Chondrocyte (in vitro differentiated cells): ENCODE measurements at regions not wholly inside any gene's neighbourhood (a gene's known extent, or its start where the extent isn't known, plus 50 kb on each side); places are given as distances from the start of the nearest gene placed in this dataset.

ENCODE experiments used
- DNase-seq: peaks from one replicate; pipeline ENCODE4 v3.0.0; 2021; ENCODE audit warnings: mixed read lengths, low spot score
- H3K27ac Mint-ChIP-seq: one replicate; pipeline ENCODE4 v1.8.0; 2021; ENCODE audit warnings: mild to moderate bottlenecking, moderate library complexity, mixed read lengths; ENCODE audit not compliant: unreplicated experiment
- H3K27me3 Mint-ChIP-seq: 2 replicates; pipeline ENCODE4 v1.8.0; 2021; ENCODE audit warnings: low read depth, mixed read lengths
- H3K36me3 Mint-ChIP-seq: 2 replicates; pipeline ENCODE4 v1.8.0; 2021; ENCODE audit warnings: low read depth, mixed read lengths
- H3K4me1 Mint-ChIP-seq: 2 replicates; pipeline ENCODE4 v1.8.0; 2021; ENCODE audit warnings: low read depth, mild to moderate bottlenecking, mixed read lengths
- H3K4me3 Mint-ChIP-seq: one replicate; pipeline ENCODE4 v1.8.0; 2021; ENCODE audit warnings: mild to moderate bottlenecking, moderate library complexity, mixed read lengths; ENCODE audit not compliant: unreplicated experiment
- H3K9me3 Mint-ChIP-seq: 2 replicates; pipeline ENCODE4 v1.8.0; 2021; ENCODE audit warnings: low read depth, mixed read lengths
- CTCF ChIP-seq: fragments of 200-600 bp; sonication (generic); IDR thresholded peaks from 2 replicates; pipeline ENCODE4 v1.5.0; 2021; ENCODE audit warnings: antibody characterized with exemption, mild to moderate bottlenecking, moderate library complexity

DNA sequence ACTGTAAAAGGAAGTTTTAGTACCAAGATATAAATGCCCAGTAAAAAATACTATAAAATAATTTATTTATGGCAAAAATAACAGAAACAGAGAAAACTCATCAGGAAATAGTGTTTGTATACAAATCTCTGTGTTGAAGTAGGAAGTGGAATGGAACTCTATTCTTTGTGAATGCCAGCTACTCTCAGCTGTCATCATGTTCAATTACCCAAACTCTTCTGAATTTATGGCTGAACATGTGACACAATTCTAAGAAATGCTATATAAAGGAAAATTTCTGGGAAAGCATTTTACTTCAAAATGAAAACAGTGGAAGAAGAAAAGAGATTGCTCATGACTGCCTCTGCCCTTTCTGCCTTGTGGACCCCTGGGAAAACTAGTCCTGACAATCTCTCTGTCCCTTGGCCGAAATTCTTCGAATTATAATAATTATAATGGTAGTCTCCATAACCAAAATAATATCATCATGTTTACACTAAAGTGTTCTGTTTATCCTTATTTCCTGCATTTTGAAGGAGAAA lies 522.3 kb upstream of the ST8SIA4 start:
- peaks cover 6% of the 10 kb centered on the region for H3K4me1 Mint-ChIP-seq
- H3K9me3 Mint-ChIP-seq, result no peaks in the 10 kb centered on the region
- TF ChIP-seq CTCF, result no peak
- no peak for DNase-seq
- H3K36me3 Mint-ChIP-seq, result no peaks in the 10 kb centered on the region
- H3K27ac Mint-ChIP-seq, result no peak overlapping the region
- no peak overlapping the region for H3K4me3 Mint-ChIP-seq
- H3K27me3 Mint-ChIP-seq, result no peaks in the 10 kb centered on the region

GRCh38 chr5:101424530-101425175 lies 521.6 kb upstream of the ST8SIA4 start:
- DNase-seq, result no peak
- H3K4me1 Mint-ChIP-seq, result peaks cover 6% of the 10 kb centered on the region

DNA sequence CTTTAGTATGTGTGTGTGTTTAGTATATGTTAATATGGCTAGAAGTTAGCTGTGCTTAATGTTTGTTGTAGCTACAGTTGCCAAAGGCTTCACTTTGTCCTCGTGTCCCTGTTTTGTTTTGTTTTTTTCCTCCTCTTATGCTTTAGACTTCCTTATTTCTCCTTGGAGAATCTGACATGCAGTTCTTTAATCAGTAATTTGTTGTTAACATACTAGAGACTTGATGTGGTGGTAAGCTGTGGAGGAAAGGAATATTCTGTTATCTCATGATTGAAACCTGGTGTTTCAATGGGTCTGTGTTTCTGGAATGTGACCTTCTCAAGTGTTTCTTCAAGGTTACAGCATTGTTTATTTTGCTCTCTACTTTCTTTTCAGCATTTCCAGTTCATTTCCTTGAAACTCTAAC lies 515.6 kb upstream of the ST8SIA4 start:
- Mint-ChIP-seq H3K4me1 (no peaks in the 10 kb centered on the region), H3K9me3 (peaks cover 1% of the 10 kb centered on the region), H3K27me3 (peaks cover 3% of the 10 kb centered on the region), H3K36me3 (no peaks in the 10 kb centered on the region), H3K27ac (no peak overlapping the region), H3K4me3 (no peak overlapping the region)
- TF ChIP-seq CTCF, result no peak
- DNase-seq, result no peak

More at GRCh38 chr5:101424530-101425175, 521.6 kb upstream of the ST8SIA4 start:
- no peak for TF ChIP-seq CTCF
- Mint-ChIP-seq H3K36me3 (no peaks in the 10 kb centered on the region), H3K4me3 (no peak overlapping the region), H3K9me3 (no peaks in the 10 kb centered on the region), H3K27ac (no peak overlapping the region), H3K27me3 (no peaks in the 10 kb centered on the region)

DNA sequence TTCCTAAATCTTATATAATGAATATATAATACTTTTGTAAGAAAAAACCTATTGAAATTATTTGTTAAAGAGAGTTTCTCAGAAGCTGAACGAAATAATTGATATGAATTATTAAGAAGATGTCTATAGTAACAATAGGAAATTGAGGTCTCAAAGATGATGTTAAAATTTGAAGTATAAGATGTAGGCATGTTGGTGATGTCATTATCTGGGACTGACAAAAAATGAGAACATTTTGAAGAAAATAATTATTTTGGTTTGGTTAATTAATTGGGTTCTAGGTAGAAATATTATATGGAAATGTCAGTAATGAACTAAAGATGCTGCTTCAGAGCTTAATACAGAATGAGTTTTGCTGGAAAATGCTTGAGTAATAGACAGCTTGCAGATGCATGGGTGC lies 501.4 kb upstream of the ST8SIA4 start:
- Mint-ChIP-seq H3K4me1 (no peaks in the 10 kb centered on the region), H3K27ac (no peak overlapping the region), H3K27me3 (peaks cover 4% of the 10 kb centered on the region), H3K36me3 (no peaks in the 10 kb centered on the region), H3K9me3 (peaks cover 5% of the 10 kb centered on the region), H3K4me3 (no peak overlapping the region)
- no peak for TF ChIP-seq CTCF
- DNase-seq, result no peak

DNA sequence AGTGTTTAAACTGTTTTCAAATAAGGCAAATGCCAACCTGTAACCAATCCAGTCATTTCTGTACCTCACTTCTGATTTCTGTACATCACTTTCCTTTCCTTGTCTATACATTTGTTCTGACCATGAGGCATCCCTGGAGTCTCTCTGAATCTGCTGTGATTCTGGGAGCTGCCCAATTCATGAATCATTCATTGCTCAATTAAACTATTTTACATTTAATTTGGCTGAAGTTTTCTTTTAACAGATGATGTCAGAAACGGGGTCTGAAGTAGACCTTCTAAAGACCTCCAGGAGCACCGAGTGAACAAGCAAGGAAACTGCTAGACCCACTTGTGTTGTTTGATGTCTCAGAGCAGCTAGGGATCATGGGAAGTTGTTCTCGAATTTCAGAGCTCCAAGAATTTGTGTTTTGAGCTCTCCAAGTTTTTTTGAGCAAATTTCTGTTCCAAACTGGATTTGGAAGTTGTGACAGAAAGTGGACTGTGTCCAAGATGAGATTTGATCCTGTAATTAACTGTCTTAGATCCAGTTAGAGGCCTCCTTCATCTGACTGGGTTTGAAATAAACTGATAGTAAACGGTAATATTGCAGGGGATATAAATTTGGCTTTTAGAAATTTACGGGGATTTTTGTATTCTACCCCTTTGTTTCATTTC lies 490.8 kb upstream of the ST8SIA4 start:
- Mint-ChIP-seq H3K4me3 (no peak overlapping the region), H3K27ac (no peak overlapping the region), H3K4me1 (no peaks in the 10 kb centered on the region), H3K9me3 (no peaks in the 10 kb centered on the region), H3K27me3 (peaks cover 3% of the 10 kb centered on the region), H3K36me3 (no peaks in the 10 kb centered on the region)
- no peak for DNase-seq
- no peak for TF ChIP-seq CTCF
